Progenitor cell of endocrine pancreas (in vitro differentiated cells): ENCODE measurements at regions not wholly inside any gene's neighbourhood (a gene's known extent, or its start where the extent isn't known, plus 50 kb on each side); places are given as distances from the start of the nearest gene placed in this dataset.
"Not testable (repeated sequence)": the region's sequence is repeated elsewhere in the genome, so short reads cannot be mapped to it uniquely, and the experiment has no call there.

ENCODE experiments used
- DNase-seq: peaks from one replicate; pipeline ENCODE4 v3.0.0; 2021; ENCODE audit warnings: low spot score; ENCODE audit not compliant: unreplicated experiment
- H3K27ac Mint-ChIP-seq: 2 replicates; pipeline ENCODE4 v1.8.0; 2021; ENCODE audit warnings: mild to moderate bottlenecking, moderate library complexity, mixed read lengths
- H3K27me3 Mint-ChIP-seq: 2 replicates; pipeline ENCODE4 v1.8.0; 2021; ENCODE audit warnings: mixed read lengths
- H3K36me3 Mint-ChIP-seq: 2 replicates; pipeline ENCODE4 v1.8.0; 2022; ENCODE audit warnings: mixed read lengths; ENCODE audit not compliant: insufficient read depth
- H3K4me1 Mint-ChIP-seq: 2 replicates; pipeline ENCODE4 v1.8.0; 2021; ENCODE audit warnings: low read depth, mixed read lengths
- H3K4me3 Mint-ChIP-seq: 2 replicates; pipeline ENCODE4 v1.8.0; 2021; ENCODE audit warnings: low read depth, mild to moderate bottlenecking, moderate library complexity, mixed read lengths
- H3K9me3 Mint-ChIP-seq: 2 replicates; pipeline ENCODE4 v1.8.0; 2021; ENCODE audit warnings: low read depth, mixed read lengths
- TF ChIP-seq, protein P1 (sequence below): fragments of 200-600 bp; sonication (generic); IDR thresholded peaks from one replicate; pipeline ENCODE4 v1.5.0; 2021; ENCODE audit warnings: antibody characterized with exemption, mild to moderate bottlenecking; ENCODE audit not compliant: unreplicated experiment

DNA sequence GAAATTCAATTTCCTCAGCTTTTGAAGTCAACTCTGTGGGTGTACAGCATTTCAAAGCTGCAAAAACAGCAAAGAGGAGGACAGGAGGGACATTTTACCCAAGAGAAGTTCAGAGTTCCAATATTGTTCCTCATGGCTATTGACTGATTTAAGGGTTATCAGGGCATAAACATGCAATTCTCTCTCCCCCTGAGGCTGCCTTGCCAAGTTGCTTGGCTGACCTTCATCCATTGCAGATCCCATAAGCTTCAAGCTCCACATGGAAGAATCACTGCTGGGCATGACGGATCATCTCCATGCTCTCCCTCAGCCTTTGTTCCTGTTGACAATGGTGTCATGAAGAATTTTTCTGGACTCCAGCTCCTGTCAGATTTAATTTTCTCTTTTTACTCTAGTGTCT lies 115.2 kb upstream of the SERBP1 start:
- Mint-ChIP-seq H3K27me3 (peaks cover 3% of the 10 kb centered on the region), H3K9me3 (peaks cover 3% of the 10 kb centered on the region), H3K4me3 (no peak overlapping the region), H3K4me1 (peaks cover 1% of the 10 kb centered on the region), H3K27ac (no peak overlapping the region), H3K36me3 (no peaks in the 10 kb centered on the region)
- TF ChIP-seq, protein P1, sequence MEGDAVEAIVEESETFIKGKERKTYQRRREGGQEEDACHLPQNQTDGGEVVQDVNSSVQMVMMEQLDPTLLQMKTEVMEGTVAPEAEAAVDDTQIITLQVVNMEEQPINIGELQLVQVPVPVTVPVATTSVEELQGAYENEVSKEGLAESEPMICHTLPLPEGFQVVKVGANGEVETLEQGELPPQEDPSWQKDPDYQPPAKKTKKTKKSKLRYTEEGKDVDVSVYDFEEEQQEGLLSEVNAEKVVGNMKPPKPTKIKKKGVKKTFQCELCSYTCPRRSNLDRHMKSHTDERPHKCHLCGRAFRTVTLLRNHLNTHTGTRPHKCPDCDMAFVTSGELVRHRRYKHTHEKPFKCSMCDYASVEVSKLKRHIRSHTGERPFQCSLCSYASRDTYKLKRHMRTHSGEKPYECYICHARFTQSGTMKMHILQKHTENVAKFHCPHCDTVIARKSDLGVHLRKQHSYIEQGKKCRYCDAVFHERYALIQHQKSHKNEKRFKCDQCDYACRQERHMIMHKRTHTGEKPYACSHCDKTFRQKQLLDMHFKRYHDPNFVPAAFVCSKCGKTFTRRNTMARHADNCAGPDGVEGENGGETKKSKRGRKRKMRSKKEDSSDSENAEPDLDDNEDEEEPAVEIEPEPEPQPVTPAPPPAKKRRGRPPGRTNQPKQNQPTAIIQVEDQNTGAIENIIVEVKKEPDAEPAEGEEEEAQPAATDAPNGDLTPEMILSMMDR, result no peak
- DNase-seq, result no peak

DNA sequence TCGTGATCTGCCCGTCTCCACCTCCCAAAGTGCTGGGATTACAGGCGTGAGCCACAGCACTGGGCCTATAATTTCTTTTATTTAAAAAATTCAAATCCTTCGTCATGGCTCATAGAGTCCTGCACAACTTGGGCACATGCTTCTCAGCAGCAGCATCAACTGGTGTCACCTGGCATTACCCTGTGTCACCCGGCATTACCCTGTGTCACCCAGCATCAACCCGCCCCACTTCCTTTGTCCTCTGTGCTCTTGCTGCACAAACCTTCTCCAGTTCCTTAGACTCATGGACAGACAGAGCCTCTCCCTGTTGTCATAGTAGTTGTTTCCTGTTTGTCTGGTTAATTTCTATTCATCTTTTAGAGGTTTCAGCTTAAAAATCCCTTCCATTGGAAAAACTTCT lies 121.2 kb upstream of the SERBP1 start:
- no peak for DNase-seq
- Mint-ChIP-seq H3K27me3 (peaks cover 3% of the 10 kb centered on the region), H3K27ac (no peak overlapping the region), H3K4me3 (no peak overlapping the region), H3K9me3 (peaks cover 3% of the 10 kb centered on the region), H3K4me1 (peaks cover 6% of the 10 kb centered on the region), H3K36me3 (no peaks in the 10 kb centered on the region)
- TF ChIP-seq, protein P1, result no peak

DNA sequence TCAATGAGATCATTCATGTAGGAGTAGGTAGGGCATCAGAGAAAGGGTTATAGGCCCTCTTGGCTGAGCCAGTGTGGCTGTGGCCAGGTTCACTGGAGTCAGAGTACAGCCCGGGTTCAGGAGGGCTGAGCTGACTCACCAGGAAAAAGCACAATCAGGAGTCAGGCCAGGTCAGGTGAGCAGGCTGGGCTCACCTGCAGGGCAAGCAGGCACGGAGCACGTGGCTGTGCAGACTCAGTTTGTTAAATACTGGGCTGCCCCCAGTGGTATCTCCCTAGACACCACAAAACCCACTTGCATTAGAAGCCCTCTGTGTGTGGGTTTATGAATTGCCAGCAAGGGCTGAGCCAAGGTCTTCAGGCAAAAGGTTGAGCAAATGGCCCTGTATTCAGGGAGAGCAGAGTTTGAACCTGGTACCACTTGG lies 122.1 kb upstream of the SERBP1 start:
- Mint-ChIP-seq H3K4me1 (peaks cover 6% of the 10 kb centered on the region), H3K36me3 (no peaks in the 10 kb centered on the region), H3K27me3 (peaks cover 3% of the 10 kb centered on the region), H3K27ac (no peak overlapping the region), H3K4me3 (no peak overlapping the region), H3K9me3 (peaks cover 3% of the 10 kb centered on the region)
- no peak for DNase-seq
- TF ChIP-seq, protein P1, result no peak

DNA sequence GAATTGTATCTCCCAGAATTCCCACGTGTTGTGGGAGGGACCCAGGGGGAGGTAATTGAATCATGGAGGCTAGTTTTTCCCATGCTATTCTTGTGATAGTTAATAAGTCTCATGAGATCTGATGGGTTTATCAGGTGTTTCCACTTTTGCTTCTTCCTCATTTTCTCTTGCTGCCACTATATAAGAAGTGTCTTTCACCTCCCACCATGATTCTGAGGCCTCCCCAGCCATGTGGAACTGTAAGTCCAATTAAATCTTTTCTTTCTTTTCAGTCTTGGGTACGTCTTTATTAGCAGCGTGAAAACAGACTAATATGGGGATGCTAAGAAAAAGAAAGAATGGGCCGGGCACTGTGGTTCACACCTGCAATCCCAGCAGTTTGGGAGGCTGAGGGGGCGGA lies 124.0 kb upstream of the SERBP1 start:
- H3K4me1 Mint-ChIP-seq, DNase-seq, H3K9me3 Mint-ChIP-seq, H3K27ac Mint-ChIP-seq, H3K36me3 Mint-ChIP-seq, H3K4me3 Mint-ChIP-seq, H3K27me3 Mint-ChIP-seq: not testable (repeated sequence)

DNA sequence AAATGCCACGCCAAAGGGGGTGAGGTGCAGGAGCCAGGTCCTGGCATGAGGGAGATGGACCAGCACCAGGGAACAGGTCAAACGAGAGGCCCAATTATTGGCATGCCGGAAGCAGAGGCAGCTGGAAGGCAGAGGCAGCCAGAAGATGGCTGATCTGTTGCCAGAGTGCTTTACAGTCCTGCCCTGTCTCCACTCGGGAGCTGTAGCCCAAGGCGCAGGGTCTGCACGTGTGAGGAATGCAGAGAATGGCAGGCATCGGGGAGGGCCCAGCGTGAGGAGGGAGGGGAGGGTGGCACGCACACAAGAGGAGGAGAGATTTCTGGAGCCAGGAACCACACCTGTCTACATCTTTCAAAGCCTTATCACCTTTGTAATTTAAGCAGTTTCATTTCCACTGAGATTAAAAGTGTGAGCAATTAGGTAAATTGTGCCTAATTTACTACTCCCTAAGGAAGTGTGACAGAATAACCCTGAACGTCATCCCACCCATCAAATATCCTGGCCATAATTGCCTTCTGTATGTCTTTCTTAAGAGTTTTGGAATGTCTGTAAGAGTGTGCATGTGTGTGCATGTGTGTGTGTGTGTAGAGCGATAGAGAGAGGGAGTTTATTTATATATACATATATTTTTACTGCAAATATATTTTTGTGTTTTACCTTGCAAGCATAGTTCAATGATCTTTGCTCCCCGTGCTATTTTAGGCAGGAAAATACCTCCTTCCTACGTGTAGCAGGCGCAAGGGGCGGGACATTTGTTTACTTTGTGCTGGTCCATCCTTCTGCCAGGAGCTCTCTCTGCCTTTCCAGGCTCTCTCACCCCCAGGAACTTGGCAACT lies 125.5 kb upstream of the SERBP1 start:
- H3K9me3 Mint-ChIP-seq, result no peaks in the 10 kb centered on the region
- H3K27me3 Mint-ChIP-seq, result no peaks in the 10 kb centered on the region
- no peak for DNase-seq
- TF ChIP-seq, protein P1, result no peak
- H3K4me1 Mint-ChIP-seq, result peaks cover 6% of the 10 kb centered on the region
- no peak overlapping the region for H3K4me3 Mint-ChIP-seq
- H3K27ac Mint-ChIP-seq, result no peak overlapping the region
- H3K36me3 Mint-ChIP-seq, result no peaks in the 10 kb centered on the region
